Type B pancreatic cell (in vitro differentiated cells): ENCODE measurements at regions not wholly inside any gene's neighbourhood (a gene's known extent, or its start where the extent isn't known, plus 50 kb on each side); places are given as distances from the start of the nearest gene placed in this dataset.

Experiments
- DNase-seq: peaks from one replicate; pipeline ENCODE4 v3.0.0; 2021; ENCODE audit warnings: mixed read lengths; ENCODE audit not compliant: unreplicated experiment; ENCODE audit errors: extremely low spot score
- H3K27ac Mint-ChIP-seq: 2 replicates; pipeline ENCODE4 v1.8.0; 2021; ENCODE audit warnings: mild to moderate bottlenecking, mixed read lengths
- H3K27me3 Mint-ChIP-seq: 2 replicates; pipeline ENCODE4 v1.8.0; 2021; ENCODE audit warnings: mixed read lengths
- H3K36me3 Mint-ChIP-seq: 2 replicates; pipeline ENCODE4 v1.8.0; 2021; ENCODE audit warnings: mixed read lengths
- H3K4me1 Mint-ChIP-seq: one replicate; pipeline ENCODE4 v1.8.0; 2021; ENCODE audit warnings: mixed read lengths; ENCODE audit not compliant: unreplicated experiment
- H3K4me3 Mint-ChIP-seq: 2 replicates; pipeline ENCODE4 v1.8.0; 2021; ENCODE audit warnings: mild to moderate bottlenecking, mixed read lengths
- H3K9me3 Mint-ChIP-seq: 2 replicates; pipeline ENCODE4 v1.8.0; 2021; ENCODE audit warnings: mixed read lengths
- TF ChIP-seq, protein P1 (sequence below): fragments of 200-600 bp; sonication (generic); conservative IDR thresholded peaks from 2 replicates; pipeline ENCODE4 v1.5.0; 2021; ENCODE audit warnings: antibody characterized with exemption, mild to moderate bottlenecking

DNA sequence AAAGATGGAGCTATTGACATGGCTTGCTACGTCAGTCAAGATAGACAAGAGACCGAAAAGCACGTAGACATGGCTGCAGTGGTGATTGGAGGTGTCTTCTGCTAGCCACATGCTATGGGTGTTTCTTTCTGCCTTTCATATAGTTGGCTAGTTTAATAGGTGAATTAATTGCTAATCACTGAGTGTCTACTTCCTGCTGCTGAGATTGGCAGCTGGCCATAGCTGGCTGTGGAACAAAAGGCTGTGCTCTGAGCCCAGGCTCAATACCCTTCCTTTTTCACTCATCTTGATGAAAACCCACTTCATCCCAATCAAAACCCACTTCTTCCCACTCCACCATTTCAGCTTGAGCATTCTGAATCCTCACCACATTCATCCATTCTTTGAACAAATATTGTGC is 221.4 kb upstream of the MAF start:
- Mint-ChIP-seq H3K4me3 (no peak overlapping the region), H3K4me1 (no peaks in the 10 kb centered on the region), H3K27ac (no peak overlapping the region), H3K27me3 (peaks cover 6% of the 10 kb centered on the region), H3K36me3 (no peaks in the 10 kb centered on the region), H3K9me3 (peaks cover 4% of the 10 kb centered on the region)
- DNase-seq: no peak
- TF ChIP-seq, protein P1, sequence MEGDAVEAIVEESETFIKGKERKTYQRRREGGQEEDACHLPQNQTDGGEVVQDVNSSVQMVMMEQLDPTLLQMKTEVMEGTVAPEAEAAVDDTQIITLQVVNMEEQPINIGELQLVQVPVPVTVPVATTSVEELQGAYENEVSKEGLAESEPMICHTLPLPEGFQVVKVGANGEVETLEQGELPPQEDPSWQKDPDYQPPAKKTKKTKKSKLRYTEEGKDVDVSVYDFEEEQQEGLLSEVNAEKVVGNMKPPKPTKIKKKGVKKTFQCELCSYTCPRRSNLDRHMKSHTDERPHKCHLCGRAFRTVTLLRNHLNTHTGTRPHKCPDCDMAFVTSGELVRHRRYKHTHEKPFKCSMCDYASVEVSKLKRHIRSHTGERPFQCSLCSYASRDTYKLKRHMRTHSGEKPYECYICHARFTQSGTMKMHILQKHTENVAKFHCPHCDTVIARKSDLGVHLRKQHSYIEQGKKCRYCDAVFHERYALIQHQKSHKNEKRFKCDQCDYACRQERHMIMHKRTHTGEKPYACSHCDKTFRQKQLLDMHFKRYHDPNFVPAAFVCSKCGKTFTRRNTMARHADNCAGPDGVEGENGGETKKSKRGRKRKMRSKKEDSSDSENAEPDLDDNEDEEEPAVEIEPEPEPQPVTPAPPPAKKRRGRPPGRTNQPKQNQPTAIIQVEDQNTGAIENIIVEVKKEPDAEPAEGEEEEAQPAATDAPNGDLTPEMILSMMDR: no peak

DNA sequence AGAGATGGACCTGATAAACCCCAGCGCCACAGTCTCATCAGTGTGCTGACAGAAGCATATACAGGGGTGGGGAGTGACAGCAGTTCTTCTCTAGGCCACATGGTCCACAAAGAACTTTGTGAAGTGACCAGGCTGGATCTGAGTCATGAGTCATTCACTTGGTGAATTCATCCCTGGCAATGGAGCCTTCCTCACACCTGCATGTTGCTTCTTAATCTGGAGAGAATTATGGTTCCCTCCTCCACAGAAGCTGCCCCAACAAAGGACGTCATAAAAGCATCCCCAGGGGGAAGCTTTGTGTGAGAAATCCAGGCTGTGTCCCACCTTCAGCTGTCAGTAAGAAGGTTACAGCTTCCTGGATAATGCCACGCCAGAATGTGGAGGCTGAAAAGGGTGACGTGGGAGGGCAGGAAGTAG is 215.6 kb upstream of the MAF start:
- Mint-ChIP-seq H3K4me3 (no peak overlapping the region), H3K27ac (no peak overlapping the region), H3K4me1 (no peaks in the 10 kb centered on the region), H3K9me3 (no peaks in the 10 kb centered on the region), H3K36me3 (no peaks in the 10 kb centered on the region), H3K27me3 (peaks cover 7% of the 10 kb centered on the region)
- no peak for DNase-seq
- TF ChIP-seq, protein P1: no peak

DNA sequence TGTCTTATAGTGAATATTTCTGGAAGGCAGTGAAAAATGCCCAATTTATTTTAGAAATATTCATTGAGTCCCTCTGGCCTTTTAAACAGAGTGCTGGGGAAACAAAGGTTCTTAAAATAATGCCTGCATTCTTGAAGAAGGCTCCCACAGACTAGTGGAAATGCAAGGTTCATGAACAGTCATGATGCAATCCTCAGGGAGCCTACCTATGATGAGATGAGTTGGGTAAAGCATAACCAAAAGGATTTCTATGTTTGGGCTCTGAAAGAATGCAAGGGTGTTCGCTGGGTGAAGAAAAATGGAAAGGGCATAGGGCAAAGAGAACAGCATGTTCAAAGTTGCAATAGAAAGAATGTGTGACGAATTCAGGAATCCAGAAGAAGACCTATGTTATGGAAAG is 214.5 kb upstream of the MAF start:
- Mint-ChIP-seq H3K36me3 (no peaks in the 10 kb centered on the region), H3K4me3 (no peak overlapping the region), H3K27me3 (peaks cover 7% of the 10 kb centered on the region), H3K9me3 (peaks cover 5% of the 10 kb centered on the region), H3K4me1 (peaks cover 5% of the 10 kb centered on the region), H3K27ac (no peak overlapping the region)
- TF ChIP-seq, protein P1: no peak
- no peak for DNase-seq

DNA sequence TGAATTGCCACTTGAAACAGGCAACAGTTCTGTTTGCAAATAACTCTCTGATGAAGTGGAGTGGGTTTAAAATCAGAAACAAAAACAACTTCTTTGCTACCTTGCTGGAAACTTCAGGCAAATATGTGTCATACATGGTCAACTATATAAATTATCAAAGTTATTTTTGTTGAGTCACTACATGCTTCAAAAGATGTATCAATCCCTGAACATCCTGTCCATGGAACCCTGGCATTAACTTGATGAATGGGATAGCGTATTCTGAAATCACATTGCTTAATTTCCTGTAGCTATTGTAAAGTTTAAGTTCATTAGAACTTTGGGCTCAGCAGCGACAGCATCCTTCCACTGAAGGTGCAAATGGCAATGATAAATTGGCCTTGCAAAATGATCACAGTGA is 213.6 kb upstream of the MAF start:
- H3K9me3 Mint-ChIP-seq: peaks cover 9% of the 10 kb centered on the region
- DNase-seq: no peak
- peaks cover 7% of the 10 kb centered on the region for H3K27me3 Mint-ChIP-seq
- no peak overlapping the region for H3K4me3 Mint-ChIP-seq
- no peaks in the 10 kb centered on the region for H3K36me3 Mint-ChIP-seq
- TF ChIP-seq, protein P1: no peak
- no peak overlapping the region for H3K27ac Mint-ChIP-seq
- peaks cover 5% of the 10 kb centered on the region for H3K4me1 Mint-ChIP-seq

DNA sequence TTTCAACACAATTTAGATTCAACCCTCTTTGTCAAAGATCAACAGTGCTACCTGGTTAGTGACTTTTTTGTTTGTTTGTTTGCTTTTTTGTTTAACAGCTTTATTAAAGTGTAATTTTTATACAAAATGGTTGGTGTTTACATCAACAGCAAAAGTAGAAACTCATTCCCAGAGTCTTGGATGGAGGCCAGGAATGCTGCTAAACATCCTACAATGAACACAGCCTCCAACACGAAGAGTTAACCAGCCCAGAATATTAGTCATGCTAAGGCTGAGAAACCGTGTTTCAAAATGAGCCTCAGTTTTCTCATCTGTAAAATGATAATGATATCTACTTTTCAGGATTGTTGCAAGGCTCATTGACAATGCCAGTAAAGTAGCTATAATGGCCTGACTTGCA is 211.0 kb upstream of the MAF start:
- H3K36me3 Mint-ChIP-seq: no peaks in the 10 kb centered on the region
- H3K27ac Mint-ChIP-seq: no peak overlapping the region
- TF ChIP-seq, protein P1: no peak
- DNase-seq: no peak
- no peak overlapping the region for H3K4me3 Mint-ChIP-seq
- H3K9me3 Mint-ChIP-seq: peaks cover 11% of the 10 kb centered on the region
- H3K4me1 Mint-ChIP-seq: peaks cover 5% of the 10 kb centered on the region
- H3K27me3 Mint-ChIP-seq: peaks cover 4% of the 10 kb centered on the region
